CD8-positive, alpha-beta memory T cell (primary cell): ENCODE measurements at regions not wholly inside any gene's neighbourhood (a gene's known extent, or its start where the extent isn't known, plus 50 kb on each side); places are given as distances from the start of the nearest gene placed in this dataset.

Experiments
- CTCF ChIA-PET: fragments of 350-600 bp; sonication (Branson Sonifier 250); formaldehyde crosslinking; loops from one replicate; lab custom pipeline; 2021; ENCODE audit warnings: antibody characterized with exemption; lab: Charles Lee
- POLR2A ChIA-PET: fragments of 350-600 bp; sonication (Branson Sonifier 250); formaldehyde crosslinking; loops from one replicate; lab custom pipeline; 2021; ENCODE audit warnings: antibody characterized with exemption; lab: Charles Lee
- DNase-seq, 5 donors: peaks; one replicate each; pipeline versions ENCODE4 v3.0.0 to v3.0.0-alpha.2; 2020 to 2022; ENCODE audit warnings: mixed read lengths in 1 of 5
- H3K27ac ChIP-seq: one replicate; pipeline ENCODE4 v1.7.0; 2013; ENCODE audit warnings: low read depth, mild to moderate bottlenecking, low read length, moderate library complexity
- H3K27me3 ChIP-seq: 2 replicates; pipeline ENCODE4 v1.7.0; 2013; ENCODE audit warnings: low read length, mild to moderate bottlenecking; ENCODE audit not compliant: insufficient read depth, poor library complexity, severe bottlenecking
- H3K36me3 ChIP-seq: 2 replicates; pipeline ENCODE4 v1.7.0; 2013; ENCODE audit warnings: mild to moderate bottlenecking, low read length, moderate library complexity; ENCODE audit not compliant: insufficient read depth
- H3K4me1 ChIP-seq: 2 replicates; pipeline ENCODE4 v1.7.0; 2013; ENCODE audit warnings: mild to moderate bottlenecking, low read length, moderate library complexity; ENCODE audit not compliant: insufficient read depth
- H3K4me3 ChIP-seq: 2 replicates; pipeline ENCODE4 v1.7.0; 2013; ENCODE audit warnings: mild to moderate bottlenecking, low read length
- H3K9me3 ChIP-seq: 2 replicates; pipeline ENCODE4 v1.7.0; 2013; ENCODE audit warnings: mild to moderate bottlenecking, low read length
- H3K27ac Mint-ChIP-seq, 8 donors: one replicate each; pipeline ENCODE4 v1.8.0; 2020 to 2021; ENCODE audit warnings: mixed read lengths in 8 of 8, mild to moderate bottlenecking in 6 of 8, inconsistent platforms in 3 of 8, moderate library complexity in 3 of 8
- H3K27me3 Mint-ChIP-seq, 2 donors: one replicate each; pipeline ENCODE4 v1.8.0; 2020 to 2021; ENCODE audit warnings: mixed read lengths in 2 of 2, mild to moderate bottlenecking in 1 of 2, moderate library complexity in 1 of 2
- H3K36me3 Mint-ChIP-seq, 3 donors: one replicate each; pipeline ENCODE4 v1.8.0; 2020 to 2021; ENCODE audit warnings: mixed read lengths in 3 of 3, inconsistent platforms in 1 of 3, mild to moderate bottlenecking in 1 of 3
- H3K4me1 Mint-ChIP-seq, 3 donors: one replicate each; pipeline ENCODE4 v1.8.0; 2020 to 2021; ENCODE audit warnings: mixed read lengths in 3 of 3, inconsistent platforms in 1 of 3, mild to moderate bottlenecking in 1 of 3
- H3K4me3 Mint-ChIP-seq, 7 donors: one replicate each; pipeline ENCODE4 v1.8.0; 2020 to 2021; ENCODE audit warnings: mixed read lengths in 7 of 7, mild to moderate bottlenecking in 6 of 7, moderate library complexity in 4 of 7, inconsistent platforms in 2 of 7
- H3K9me3 Mint-ChIP-seq, 5 donors: one replicate each; pipeline ENCODE4 v1.8.0; 2020 to 2022; ENCODE audit warnings: mixed read lengths in 5 of 5, mild to moderate bottlenecking in 3 of 5, moderate library complexity in 2 of 5, inconsistent platforms in 1 of 5

DNA sequence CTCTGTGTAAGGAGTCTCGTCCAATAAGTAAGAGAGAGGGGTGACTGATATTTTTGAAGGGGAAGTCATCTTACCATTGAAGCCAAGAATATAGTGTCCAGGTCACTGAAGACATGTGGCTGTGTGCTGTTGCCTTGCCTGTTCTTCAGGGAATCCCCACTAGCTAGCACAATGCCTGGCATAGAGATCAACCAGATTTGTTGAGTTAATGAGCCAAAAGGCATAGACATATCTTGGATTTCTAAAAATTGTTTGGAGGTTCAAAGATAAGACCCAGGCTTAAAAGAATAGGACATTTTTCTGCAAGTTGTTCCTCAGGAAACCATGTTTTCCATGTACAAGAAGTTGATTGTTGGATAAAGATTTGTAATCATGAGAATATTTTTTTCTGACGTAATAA, 119.3 kb upstream of the DKK2 start:
- Mint-ChIP-seq H3K4me3 (no peak overlapping the region), H3K36me3 (no peaks in the 10 kb centered on the region), H3K27ac (no peak overlapping the region), H3K9me3 (peaks cover 0 to 7% (median 0%) of the 10 kb centered on the region in 5 donors), H3K27me3 (peaks cover 0 to 10% of the 10 kb centered on the region in 2 donors), H3K4me1 (no peaks in the 10 kb centered on the region)
- ChIA-PET CTCF (no interaction called here), POLR2A (no interaction called here)
- H3K36me3 ChIP-seq, result no peaks in the 10 kb centered on the region
- H3K9me3 ChIP-seq, result no peaks in the 10 kb centered on the region
- no peak overlapping the region for H3K27ac ChIP-seq
- H3K27me3 ChIP-seq, result no peaks in the 10 kb centered on the region
- H3K4me1 ChIP-seq, result no peaks in the 10 kb centered on the region
- DNase-seq, result no peak
- H3K4me3 ChIP-seq, result no peak overlapping the region

DNA sequence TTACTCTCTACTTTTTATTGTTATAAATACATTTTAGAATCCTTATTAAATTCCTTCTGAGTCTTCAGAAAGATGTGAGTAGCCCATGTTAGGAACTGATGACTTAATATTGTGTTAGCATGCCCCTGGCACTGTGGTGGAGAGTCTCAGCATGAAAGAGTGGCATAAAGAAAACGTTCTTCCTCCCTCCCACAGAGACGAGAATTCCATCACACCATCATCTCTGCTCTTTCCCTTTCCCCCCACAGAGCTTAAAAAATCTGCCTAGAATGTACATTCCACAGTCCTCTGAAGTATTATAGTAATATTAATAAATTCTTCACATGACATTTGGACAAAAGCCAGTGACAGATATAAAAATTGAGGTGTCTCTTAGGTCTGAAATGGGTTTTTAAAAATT, 117.8 kb upstream of the DKK2 start:
- no peak for DNase-seq
- Mint-ChIP-seq H3K4me3 (no peak overlapping the region), H3K36me3 (no peaks in the 10 kb centered on the region), H3K27me3 (peaks cover 0 to 8% of the 10 kb centered on the region in 2 donors), H3K9me3 (peaks cover 0 to 5% (median 0%) of the 10 kb centered on the region in 5 donors), H3K4me1 (no peaks in the 10 kb centered on the region), H3K27ac (no peak overlapping the region)
- no peak overlapping the region for H3K27ac ChIP-seq
- ChIA-PET CTCF (no interaction called here), POLR2A (no interaction called here)
- no peaks in the 10 kb centered on the region for H3K4me1 ChIP-seq
- no peaks in the 10 kb centered on the region for H3K27me3 ChIP-seq
- no peaks in the 10 kb centered on the region for H3K9me3 ChIP-seq
- H3K36me3 ChIP-seq, result no peaks in the 10 kb centered on the region
- H3K4me3 ChIP-seq, result no peak overlapping the region

DNA sequence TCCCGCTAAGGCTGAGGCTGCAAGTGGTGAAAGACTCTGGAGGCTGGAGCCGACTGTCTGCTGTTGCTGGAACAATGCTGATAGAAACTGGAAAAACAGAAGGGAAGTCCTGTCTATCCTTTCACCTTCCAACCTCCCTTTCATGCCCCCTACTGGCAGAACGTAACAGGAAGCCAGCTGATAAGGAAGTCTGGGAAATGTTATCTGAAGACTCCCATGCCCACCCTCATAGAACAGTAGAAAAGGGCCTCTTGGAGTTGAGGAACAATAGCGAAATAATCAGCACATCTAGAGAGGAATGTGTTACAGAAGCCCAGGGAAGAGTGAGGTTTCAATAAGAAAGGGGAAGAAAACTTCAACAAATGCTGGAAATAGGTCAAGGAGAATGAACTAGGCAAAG, 117.1 kb upstream of the DKK2 start:
- H3K27me3 Mint-ChIP-seq, result peaks cover 0 to 8% of the 10 kb centered on the region in 2 donors
- POLR2A ChIA-PET, result no interaction called here
- H3K4me1 ChIP-seq, result no peaks in the 10 kb centered on the region
- H3K9me3 Mint-ChIP-seq, result peaks cover 0 to 5% (median 0%) of the 10 kb centered on the region in 5 donors
- no peak overlapping the region for H3K4me3 ChIP-seq
- no peak overlapping the region for H3K4me3 Mint-ChIP-seq
- no peaks in the 10 kb centered on the region for H3K9me3 ChIP-seq
- H3K27me3 ChIP-seq, result no peaks in the 10 kb centered on the region
- no peak for DNase-seq
- peaks cover 0 to 3% (median 0%) of the 10 kb centered on the region in 3 donors for H3K4me1 Mint-ChIP-seq
- CTCF ChIA-PET, result no interaction called here
- H3K36me3 Mint-ChIP-seq, result no peaks in the 10 kb centered on the region
- no peak overlapping the region for H3K27ac Mint-ChIP-seq
- no peak overlapping the region for H3K27ac ChIP-seq
- H3K36me3 ChIP-seq, result no peaks in the 10 kb centered on the region

DNA sequence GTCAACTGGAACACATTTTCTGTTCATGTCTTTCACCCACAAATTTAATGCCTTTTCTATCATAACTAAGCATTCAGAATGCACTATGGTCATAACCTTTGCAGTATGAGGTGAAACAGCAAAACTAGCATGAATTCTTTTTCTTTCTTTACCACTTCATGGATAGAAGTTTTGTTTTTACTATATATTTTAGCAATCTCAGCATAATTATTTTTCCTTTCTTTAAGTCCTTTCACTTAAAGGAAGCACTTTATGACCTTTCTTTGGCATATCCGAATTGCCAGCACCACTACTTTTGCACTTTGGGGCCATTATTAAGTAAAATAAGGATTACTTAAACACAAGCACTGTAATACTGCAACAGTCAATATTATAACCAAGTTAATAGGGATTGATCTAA, 115.1 kb upstream of the DKK2 start:
- Mint-ChIP-seq H3K36me3 (no peaks in the 10 kb centered on the region), H3K27ac (no peak overlapping the region), H3K4me3 (no peak overlapping the region), H3K4me1 (peaks cover 0 to 5% (median 0%) of the 10 kb centered on the region in 3 donors), H3K9me3 (peaks cover 0 to 5% (median 0%) of the 10 kb centered on the region in 5 donors), H3K27me3 (peaks cover 0 to 8% of the 10 kb centered on the region in 2 donors)
- ChIA-PET POLR2A (no interaction called here), CTCF (no interaction called here)
- Histone ChIP-seq H3K9me3 (no peaks in the 10 kb centered on the region), H3K27me3 (no peaks in the 10 kb centered on the region), H3K4me3 (no peak overlapping the region), H3K36me3 (no peaks in the 10 kb centered on the region), H3K27ac (no peak overlapping the region), H3K4me1 (no peaks in the 10 kb centered on the region)
- no peak for DNase-seq

DNA sequence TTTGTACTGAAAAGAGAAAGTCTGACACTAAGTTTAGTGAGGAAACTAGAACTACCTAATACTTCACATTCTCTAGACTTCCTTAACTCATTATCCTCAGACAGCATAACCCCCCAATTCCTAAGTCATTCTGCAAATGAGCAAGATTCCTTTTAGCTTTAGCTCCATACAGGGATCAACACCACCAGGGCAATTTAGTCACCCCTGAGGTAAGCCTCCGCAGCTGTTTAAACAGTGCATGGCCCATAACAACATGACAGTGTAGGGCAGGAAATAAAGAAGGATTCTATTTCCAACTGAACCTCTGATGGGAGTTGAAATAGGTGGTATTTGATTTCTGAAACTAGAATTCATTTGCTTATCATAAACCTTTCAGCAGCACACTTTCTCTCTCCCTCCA, 112.8 kb upstream of the DKK2 start:
- Histone ChIP-seq H3K27ac (no peak overlapping the region), H3K27me3 (no peaks in the 10 kb centered on the region), H3K9me3 (no peaks in the 10 kb centered on the region), H3K4me3 (no peak overlapping the region), H3K4me1 (no peaks in the 10 kb centered on the region), H3K36me3 (no peaks in the 10 kb centered on the region)
- H3K4me3 Mint-ChIP-seq, result no peak overlapping the region
- H3K36me3 Mint-ChIP-seq, result peaks cover 0 to 4% (median 0%) of the 10 kb centered on the region in 3 donors
- H3K4me1 Mint-ChIP-seq, result peaks cover 0 to 5% (median 0%) of the 10 kb centered on the region in 3 donors
- H3K27me3 Mint-ChIP-seq, result peaks cover 0 to 8% of the 10 kb centered on the region in 2 donors
- no peak overlapping the region for H3K27ac Mint-ChIP-seq
- DNase-seq, result no peak
- ChIA-PET CTCF (no interaction called here), POLR2A (no interaction called here)
- peaks cover 0 to 5% (median 0%) of the 10 kb centered on the region in 5 donors for H3K9me3 Mint-ChIP-seq

DNA sequence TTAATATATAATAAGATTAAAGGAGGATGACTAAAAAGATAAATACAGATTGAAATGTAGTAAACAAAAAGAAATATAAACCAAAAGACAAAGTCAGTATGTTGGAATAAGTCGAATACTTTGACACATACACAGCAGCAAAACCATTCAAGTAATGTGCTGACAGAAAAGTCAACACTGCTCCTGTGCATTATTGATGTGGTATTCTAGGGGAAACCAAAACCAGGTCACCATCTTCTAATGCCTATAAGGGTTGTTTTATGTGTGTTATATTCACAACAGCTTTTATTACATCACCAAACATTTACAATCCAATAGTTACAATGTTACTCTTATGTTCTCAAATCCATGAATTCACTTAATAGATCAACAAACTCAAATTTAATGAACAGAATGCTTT, 111.8 kb upstream of the DKK2 start:
- peaks cover 0 to 5% (median 0%) of the 10 kb centered on the region in 3 donors for H3K4me1 Mint-ChIP-seq
- no peak overlapping the region for H3K4me3 ChIP-seq
- peaks cover 0 to 4% (median 0%) of the 10 kb centered on the region in 3 donors for H3K36me3 Mint-ChIP-seq
- no peak overlapping the region for H3K27ac ChIP-seq
- H3K27ac Mint-ChIP-seq, result peak overlapping the region in 6 of 8 donors; percentile 35 to 93 (median 64)
- ChIA-PET CTCF (no interaction called here), POLR2A (no interaction called here)
- peak overlapping the region in 3 of 7 donors; percentile 13 to 62 (median 45) for H3K4me3 Mint-ChIP-seq
- H3K27me3 Mint-ChIP-seq, result peaks cover 0 to 6% of the 10 kb centered on the region in 2 donors
- H3K27me3 ChIP-seq, result no peaks in the 10 kb centered on the region
- no peaks in the 10 kb centered on the region for H3K4me1 ChIP-seq
- H3K36me3 ChIP-seq, result no peaks in the 10 kb centered on the region
- peak in 1 of 5 donors; percentile 7 for DNase-seq
- H3K9me3 Mint-ChIP-seq, result peaks cover 0 to 5% (median 0%) of the 10 kb centered on the region in 5 donors
- H3K9me3 ChIP-seq, result no peaks in the 10 kb centered on the region

DNA sequence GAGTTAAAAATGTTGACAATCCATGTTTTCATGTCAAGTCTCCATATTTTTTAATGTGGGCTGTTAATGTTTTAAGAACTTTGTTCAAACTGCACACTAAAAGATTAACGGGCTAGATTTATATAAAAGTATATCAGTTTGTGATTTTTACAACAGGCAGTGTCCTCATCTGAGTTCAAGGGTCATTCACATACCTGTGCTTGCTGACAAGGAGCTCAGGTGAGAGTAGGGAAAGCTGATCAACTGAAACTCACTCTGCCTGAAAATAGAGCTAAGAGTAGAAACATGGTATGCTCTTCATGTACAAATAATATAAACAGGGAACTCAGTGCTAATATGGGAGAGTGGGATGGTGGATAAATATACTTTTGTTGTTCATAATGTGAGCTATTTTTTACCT, 102.3 kb upstream of the DKK2 start:
- Mint-ChIP-seq H3K27ac (no peak overlapping the region), H3K4me3 (no peak overlapping the region), H3K36me3 (no peaks in the 10 kb centered on the region), H3K27me3 (peaks cover 0 to 1% of the 10 kb centered on the region in 2 donors), H3K9me3 (peaks cover 0 to 2% (median 0%) of the 10 kb centered on the region in 5 donors), H3K4me1 (no peaks in the 10 kb centered on the region)
- no peaks in the 10 kb centered on the region for H3K9me3 ChIP-seq
- H3K4me1 ChIP-seq, result no peaks in the 10 kb centered on the region
- H3K4me3 ChIP-seq, result no peak overlapping the region
- DNase-seq, result no peak
- H3K27me3 ChIP-seq, result no peaks in the 10 kb centered on the region
- POLR2A ChIA-PET, result no interaction called here
- CTCF ChIA-PET, result no interaction called here
- H3K36me3 ChIP-seq, result no peaks in the 10 kb centered on the region
- no peak overlapping the region for H3K27ac ChIP-seq

DNA sequence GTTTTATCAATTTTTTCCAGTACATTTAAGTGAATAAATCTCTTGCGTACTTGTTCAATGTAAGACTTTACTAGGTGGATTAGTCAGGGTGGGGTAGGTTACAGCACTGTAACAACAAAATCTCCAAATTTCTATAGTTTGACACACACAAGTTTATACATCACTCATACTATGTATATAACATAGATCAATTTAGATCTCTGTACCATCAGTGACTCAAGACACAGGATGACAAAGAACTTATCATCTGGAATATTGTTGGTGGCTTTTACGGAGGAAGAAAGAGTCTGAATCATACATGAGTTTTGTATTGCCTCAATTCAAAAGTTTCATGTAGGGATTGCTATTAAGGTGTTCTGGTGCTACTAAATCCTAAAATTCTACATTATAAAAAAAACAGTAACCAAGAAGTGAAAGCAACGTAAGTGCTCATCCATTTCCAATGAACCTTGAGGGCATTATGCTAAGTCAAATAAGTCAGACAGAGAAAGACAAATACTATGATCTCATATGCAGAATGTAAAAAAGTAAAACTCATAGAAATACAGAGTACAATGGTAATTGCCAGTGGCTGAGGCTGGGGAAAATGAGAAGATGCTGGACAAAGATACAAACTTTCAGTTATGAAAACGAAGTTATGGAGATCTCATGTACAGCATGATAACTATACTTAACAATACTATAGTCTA, 98.0 kb upstream of the DKK2 start:
- ChIA-PET POLR2A (no interaction called here), CTCF (no interaction called here)
- Histone ChIP-seq H3K27me3 (no peaks in the 10 kb centered on the region), H3K9me3 (no peaks in the 10 kb centered on the region), H3K4me1 (no peaks in the 10 kb centered on the region), H3K4me3 (no peak overlapping the region), H3K27ac (no peak overlapping the region), H3K36me3 (no peaks in the 10 kb centered on the region)
- Mint-ChIP-seq H3K4me3 (no peak overlapping the region), H3K27me3 (no peaks in the 10 kb centered on the region), H3K4me1 (no peaks in the 10 kb centered on the region), H3K27ac (no peak overlapping the region), H3K9me3 (peaks cover 0 to 2% (median 0%) of the 10 kb centered on the region in 5 donors), H3K36me3 (no peaks in the 10 kb centered on the region)
- no peak for DNase-seq
